NCI-H526 treated with DMSO at 0.1 percent for 48 hours (cell line): ENCODE measurements at regions not wholly inside any gene's neighbourhood (a gene's known extent, or its start where the extent isn't known, plus 50 kb on each side); places are given as distances from the start of the nearest gene placed in this dataset.
A peak's percentile ranks its signal among the peaks of the same experiment; 100 is the strongest.
"Not testable (repeated sequence)": the region's sequence is repeated elsewhere in the genome, so short reads cannot be mapped to it uniquely, and the experiment has no call there.

Experiments
- DNase-seq: peaks from one replicate; lab custom pipeline; 2025; lab: John Stamatoyannopoulos, UW

DNA sequence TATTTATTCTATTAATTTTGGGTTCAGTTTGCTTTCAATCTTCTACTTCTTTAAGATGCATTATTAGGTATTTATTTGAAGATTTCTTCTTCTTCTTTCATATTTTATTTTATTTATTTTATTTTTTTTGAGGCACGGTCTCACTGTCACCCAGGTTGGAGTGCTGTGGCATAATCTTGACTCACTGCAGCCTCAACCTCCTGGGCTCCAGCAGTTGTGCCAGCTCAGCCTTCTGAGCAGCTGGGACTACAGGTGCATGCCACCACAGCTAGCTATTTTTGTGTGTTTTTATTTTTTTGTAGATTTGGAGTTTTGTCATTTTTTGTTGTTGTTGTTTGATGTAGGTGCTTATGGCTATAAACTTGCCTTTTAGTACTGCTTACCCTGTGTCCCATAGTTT, 543.2 kb upstream of the SGO1 start:
- no peak for DNase-seq

DNA sequence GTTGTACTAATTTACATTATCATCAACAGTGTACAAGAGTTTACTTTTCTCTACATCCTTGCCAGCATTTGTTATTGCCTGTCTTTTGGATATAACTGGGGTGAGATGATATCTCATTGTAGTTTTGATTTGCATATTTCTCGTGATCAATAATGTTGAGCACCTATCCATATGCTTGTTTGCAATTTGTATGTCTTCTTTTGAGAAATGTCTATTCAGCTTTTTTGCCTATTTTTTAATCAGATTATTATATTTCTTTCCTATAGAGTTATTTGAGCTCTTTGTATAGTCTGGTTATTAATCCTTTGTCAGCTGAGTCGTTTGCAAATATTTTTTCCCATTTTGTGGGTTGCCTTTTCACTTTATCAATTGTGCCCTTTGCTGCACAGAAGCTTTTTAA, 540.8 kb upstream of the SGO1 start:
- DNase-seq, result no peak

DNA sequence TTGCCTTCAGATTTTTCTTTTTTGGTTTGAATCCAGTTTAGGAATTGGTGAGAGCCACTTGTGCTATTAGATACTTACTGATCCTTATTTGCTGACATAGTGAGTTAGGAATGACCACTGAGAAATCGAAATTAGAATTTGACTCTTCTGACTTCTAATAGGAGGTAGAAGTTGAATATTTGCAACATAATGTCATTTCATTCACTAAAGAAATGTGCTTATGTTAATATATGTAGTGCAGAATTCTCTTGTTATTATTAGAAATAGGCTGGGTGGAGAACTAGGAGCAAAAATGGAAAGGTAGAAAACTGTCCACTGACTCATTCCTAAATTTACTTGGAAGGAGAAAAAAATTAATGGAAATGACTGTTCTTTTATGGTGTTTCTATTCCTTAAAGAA, 538.2 kb upstream of the SGO1 start:
- no peak for DNase-seq

DNA sequence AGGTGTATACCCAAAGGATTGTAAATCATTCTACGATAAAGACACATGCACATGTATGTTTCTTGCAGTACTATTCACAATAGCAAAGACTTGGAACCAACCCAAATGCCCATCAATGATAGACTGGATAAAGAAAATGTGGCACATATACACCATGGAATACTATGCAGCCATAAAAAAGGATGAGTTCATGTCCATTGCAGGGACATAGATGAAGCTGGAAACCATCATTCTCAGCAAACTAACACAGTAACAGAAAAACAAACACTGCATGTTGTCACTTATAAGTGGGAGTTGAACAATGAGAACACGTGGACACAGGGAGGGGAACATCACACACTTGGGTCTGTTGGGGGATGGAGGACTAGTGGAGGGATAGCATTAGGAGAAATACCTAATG, 530.4 kb upstream of the SGO1 start:
- not testable (repeated sequence) for DNase-seq

DNA sequence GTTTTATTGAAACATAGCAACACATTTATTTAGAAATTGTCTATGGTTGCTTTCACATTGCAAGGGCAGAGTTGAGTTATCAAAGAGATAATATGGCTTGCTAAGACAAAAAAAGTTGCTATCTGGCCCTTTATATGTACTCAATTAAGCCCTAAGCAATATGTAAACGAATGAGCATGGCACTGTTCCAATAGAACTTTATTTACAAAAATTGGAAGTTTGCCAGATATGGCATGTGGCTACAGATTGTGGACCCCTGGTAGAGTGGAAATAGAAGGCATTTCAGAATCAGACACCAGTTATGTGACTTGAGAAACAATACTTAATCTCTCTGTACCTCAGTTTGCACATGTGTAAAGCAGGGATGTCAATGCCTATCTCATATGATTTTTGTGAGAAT, 515.6 kb upstream of the SGO1 start:
- no peak for DNase-seq

DNA sequence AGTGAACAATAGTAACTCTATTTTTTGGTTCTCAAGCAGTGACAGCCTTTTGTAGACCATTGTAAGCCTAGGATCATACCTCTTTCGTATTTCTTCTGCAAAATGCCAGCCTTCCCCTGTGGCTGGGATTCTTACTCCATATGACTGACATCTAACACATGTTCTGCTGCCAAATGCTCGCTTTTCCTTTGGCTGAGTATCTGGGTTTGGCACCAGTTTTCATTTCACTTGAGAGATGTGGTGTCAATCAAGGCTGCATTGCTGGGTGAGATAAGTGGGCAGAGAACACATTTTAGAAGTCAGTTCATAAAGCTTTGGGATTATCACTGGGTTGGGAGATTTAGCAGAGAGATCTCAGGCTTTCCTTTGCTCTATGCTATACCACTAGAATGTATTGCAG, 514.7 kb upstream of the SGO1 start:
- no peak for DNase-seq

DNA sequence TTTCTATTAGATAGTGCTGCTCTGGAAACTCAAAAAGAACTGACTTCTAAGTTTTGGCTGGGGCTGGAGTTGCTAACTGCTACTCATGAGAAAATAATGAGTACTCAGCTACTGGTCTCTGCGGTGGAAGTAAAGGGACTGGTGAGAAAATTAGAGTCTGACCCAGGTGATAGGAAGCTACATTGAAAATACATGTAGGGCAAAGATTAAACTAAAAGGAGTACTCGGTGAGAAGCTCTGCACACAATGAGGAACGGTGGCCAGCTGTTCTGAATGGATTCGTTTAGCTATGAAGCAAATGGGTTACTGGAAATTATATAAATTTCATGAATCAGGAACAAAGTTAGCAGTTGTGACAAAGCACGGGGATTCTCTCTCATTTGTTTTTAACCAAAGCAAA, 512.9 kb upstream of the SGO1 start:
- no peak for DNase-seq

DNA sequence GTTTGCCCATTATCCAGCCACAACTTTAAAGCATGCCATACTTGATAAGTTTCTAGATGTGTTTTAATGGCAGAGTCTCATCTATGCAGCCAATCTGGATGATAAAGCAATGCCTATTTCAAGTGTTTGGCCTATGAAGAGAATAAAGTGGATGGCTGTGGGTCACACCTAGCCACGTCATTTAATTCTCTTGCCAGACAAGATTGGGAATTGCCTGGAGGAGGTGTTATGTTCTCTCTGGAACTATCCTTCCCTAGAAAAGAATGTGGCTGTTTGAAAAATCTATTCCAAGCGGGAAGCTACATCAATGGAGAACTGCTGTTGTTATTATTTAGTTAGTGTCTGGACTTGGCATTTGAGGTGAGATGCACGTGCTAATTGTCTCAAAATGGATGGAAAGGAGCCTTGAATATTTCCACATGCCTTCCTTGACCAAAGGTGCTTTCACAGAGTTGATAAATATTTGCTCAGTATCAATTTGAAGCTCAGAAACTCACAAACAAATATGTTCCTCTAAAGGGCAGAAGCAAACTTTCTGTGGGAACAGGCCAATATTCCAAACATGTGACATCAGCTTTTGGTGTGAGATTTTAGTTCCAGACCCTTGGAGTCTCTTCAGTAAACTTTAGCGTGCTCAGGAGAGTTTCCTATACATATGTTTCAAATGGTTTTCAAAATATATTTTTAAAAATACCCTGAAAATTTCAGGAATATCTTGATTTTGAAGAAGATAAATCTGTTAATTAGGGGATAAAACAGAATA, 510.6 kb upstream of the SGO1 start:
- DNase-seq, result no peak

DNA sequence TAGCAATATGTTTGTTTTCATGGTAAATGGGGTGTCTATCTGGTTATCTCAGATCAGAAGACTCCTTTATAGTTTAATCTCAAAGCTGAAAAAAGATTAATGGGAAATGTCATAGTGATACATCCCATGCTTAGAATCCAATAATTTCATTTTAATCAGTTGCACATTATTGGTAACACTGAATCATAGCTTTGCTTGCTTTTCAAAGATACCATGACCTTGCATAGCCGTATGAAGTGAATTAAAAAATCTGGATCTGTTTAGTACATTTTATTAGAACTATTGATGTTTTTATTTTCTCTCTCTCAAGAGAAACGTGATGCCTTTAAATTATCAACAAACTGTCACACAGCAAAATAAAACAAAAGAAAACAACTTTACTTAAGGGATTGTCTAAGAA, 506.7 kb upstream of the SGO1 start:
- no peak for DNase-seq

DNA sequence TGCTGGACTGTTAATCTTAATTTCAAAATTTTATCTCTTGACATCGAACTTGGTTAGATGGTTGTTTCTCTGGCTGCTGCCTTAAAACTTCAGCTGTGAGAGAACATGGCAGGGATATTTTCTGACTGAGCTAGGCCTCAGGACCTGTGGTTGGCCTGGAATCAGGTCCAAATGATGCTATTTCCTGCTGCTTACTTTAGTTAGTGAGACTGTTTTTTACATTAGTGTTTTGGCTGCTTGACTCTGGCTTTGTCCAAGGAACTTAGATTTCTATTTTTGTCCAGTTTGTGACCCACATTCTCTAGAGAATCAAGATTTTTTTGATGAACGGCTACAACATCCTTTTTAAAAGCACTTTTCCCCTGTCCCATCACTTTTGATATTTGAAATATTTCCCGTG, 497.9 kb upstream of the SGO1 start:
- DNase-seq, result no peak

DNA sequence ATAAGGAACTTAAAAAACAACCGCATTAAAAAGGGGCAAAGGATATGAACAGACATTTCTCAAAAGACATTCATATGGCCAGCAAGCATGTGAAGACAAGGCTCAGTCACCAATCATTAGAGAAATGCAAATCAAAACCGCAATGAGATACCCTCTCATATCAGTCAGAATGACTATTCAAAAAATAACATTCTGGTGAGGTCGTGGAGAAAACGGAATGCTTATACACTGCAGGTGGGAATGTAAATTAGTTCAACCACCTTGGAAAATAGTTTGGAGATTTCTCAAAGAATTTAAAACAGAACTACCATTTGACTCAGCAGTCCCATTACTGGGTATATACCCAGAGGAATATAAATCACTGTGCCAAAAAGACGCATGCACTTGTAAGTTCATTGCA, 496.6 kb upstream of the SGO1 start:
- DNase-seq, result peak; percentile 38

DNA sequence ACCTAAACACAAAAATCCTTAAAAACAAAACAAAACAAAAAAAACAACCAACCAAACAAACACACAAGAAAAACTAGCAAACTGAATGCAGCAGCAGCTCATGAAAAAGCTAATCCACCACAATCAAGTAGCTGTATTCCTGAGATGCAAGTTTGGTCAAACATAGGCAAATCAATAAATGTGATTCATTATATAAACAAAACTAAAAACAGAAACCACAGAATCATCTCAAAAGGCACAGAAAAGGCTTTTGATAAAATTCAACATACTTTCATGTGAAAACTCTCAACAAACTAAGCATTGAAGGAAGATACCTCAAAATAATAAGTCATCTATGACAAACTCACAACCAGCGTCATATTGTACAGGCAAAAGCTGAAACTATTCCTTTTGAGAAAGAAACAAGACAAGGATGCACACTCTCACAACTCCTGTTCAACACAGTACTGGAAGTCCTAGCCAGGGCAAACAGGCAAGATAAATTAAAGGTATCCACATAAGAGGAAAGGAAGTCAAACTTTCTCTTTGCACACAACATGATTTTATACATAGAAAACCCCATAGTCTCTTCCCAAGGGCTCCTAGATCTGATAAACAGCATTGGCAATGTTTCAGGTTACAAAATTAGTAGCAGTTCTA, 495.1 kb upstream of the SGO1 start:
- DNase-seq, result no peak

DNA sequence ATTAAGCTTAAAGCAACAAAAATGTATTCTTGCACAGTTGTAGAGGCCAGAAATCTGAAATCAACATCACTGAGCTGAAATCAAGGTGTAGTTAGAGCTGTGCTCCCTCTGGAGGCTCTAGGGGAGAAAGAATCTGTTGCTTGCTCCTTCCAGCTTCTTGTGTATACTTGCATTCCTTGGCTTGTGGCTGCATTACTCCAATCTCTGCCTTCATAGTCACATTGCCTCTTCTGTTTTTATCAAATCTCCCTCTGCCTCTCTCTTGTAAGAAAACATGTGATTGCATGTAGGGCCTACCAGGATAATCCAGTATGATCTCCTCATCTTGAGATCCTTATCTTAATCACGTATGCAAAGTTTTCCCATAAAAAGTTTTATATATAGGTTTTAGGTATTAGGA, 487.9 kb upstream of the SGO1 start:
- no peak for DNase-seq

DNA sequence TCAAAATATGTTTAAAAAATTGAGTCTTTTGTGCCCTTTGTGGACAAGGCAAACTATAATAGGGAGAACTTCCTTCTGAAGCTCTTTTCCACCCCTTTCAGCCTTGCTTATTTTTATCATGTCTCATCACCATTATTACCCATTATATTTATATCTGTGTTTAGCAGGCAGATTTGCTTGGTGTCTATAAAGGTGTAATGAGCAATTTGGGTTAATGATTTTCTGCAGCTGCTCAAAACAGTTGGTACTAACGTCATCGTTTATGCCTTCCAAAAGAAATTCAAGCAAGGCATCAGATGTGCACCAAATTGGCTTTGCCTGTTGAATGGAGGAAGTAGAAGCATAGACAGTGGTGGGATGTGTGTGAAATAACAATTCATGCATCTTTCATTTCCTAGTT, 483.7 kb upstream of the SGO1 start:
- no peak for DNase-seq

DNA sequence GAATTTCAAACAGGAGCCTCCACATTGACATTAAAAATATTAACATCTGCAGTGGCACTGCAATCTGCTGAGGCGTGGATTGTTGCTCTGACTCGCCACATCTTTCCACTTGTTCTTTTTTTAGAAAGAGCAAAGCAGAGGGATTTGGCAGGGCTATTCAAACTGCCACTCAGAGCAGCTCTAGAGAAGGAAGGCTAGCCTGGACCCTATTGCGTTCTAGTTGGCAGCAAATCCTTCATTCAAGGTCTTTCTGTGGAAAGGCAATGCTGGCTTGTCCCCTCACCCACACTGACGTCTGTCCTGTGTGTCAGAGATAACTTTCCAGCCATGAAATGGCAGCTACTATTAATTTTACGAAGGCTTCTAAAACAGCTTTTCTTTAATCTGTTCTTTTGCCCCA, 483.2 kb upstream of the SGO1 start:
- no peak for DNase-seq

DNA sequence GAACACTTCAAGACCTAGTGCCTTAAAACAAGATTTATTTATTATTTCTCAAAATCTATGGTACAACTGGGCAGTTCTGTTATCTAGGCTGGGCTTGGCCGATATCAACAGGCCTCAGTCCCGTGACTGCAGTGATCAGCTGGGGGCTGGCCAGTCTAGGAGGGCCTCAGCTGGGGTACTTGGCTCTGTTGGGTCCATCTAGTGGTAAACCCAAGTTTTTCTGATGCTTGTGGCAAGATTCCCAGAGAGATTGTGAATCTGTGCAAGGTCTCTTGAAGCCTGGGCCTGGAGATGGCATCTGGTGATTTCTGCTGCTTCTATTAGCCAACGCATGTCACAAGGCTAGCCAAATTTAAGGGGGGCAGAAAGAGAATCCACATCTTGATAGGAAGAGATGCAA, 482.4 kb upstream of the SGO1 start:
- DNase-seq, result no peak

DNA sequence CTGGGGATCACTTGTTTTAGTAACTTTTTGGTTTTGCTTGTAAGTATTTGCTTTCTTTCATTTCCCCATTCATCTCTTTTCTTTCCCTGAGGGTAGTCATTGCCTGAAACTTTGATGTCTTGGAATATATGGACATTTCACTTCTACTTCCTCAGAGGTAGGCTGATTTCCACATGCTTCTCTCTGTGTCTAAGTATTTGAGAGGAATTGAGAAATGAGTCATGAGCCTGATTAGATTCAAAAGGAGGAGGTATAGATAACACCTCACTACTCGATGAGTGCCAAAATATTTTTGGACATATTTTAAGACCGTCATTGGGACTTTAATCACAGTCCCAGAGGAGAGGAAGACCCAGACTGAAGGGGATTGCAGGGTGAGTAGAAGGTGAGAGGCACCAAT, 480.1 kb upstream of the SGO1 start:
- DNase-seq, result no peak

DNA sequence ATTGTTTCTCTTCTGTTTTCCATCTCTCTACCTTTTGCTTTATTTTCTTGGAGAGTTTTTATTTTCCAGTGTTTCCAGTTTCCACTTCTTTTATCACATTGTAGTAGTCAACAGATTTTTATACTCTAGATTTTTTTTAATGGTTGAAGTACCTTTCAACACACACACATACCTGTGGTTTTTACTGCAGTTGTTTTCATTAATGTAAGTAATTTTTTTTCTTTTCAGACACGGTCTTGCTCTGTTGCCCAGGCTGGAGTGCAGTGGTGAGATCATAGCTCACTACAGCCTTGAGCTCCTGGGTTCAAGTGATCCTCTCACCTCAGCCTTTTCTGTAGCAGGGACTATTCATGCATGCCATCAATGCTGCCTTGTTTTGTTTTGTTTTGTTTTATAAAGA, 472.5 kb upstream of the SGO1 start:
- DNase-seq, result no peak

DNA sequence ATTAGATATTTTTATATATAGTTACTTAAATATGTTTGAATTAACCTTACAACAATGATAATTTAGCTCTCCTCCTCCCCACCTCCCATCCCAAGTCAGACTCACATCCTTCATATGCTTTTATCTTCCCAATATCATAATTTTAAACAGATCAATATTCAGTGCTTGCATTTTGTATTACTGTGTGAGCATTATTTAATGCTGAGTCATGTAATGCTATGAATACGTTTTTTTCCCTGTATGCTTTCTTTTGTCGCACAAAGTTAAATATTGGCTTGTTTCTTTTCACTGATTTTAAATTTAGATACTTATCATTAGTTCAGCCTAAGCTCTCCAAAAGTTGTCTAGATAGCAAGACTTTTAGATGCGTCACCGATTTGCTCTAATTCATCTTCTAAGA, 471.6 kb upstream of the SGO1 start:
- DNase-seq, result no peak

DNA sequence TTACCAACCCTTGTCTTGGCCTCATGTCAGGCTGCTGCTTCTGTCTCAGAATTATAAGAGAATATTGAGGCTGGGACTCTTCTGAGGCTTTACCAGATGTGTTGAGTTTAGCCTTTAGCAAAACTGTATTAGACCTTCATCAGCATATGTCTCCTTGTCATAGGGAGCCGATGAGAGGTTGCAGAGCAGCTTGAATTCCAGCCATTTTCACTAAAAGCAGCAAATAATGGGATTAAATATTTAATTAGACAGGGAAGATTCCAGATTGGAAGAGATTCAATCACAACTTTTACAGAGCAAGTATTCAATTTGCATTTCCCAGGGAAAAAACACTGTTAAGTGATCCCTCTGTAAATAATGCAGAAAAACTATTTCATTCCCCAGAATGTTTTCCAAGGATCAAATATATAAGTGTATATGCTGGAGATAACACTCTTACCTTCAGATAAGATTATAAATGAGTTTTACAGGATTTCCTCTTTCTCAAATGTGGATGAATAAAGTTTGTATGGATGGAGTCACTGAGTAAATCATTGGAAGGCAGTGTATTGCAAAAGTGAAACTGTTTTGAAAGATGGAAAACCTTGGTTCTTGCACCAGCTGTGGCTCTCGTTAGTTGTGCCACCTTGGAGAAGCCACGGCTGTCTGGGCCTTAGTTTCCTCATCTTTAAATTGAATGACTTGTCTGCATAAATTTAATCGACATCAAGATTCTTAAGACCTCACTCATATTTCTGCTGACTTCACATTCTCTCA, 466.4 kb upstream of the SGO1 start:
- DNase-seq, result no peak

DNA sequence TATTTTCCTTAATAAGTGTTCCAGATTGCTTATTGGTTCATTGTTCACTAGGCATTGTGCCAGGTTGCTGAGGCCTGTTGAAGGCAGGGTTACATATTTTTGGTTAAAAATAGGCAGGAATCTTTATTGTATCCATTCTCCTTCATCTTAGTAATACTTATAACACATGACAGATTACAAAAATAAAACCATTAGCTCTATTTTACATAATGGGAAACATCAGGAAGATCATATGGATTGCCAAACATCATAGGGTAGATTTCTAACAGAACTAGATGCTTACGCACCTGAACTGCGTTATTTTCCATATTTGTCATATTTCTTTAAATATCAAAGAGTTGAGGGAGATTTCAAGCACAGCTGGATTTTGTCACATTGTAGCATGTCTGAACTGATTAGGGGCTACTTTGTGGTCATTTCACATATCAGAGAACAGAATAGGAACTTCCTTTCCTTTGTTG, 462.9 kb upstream of the SGO1 start:
- DNase-seq, result no peak

DNA sequence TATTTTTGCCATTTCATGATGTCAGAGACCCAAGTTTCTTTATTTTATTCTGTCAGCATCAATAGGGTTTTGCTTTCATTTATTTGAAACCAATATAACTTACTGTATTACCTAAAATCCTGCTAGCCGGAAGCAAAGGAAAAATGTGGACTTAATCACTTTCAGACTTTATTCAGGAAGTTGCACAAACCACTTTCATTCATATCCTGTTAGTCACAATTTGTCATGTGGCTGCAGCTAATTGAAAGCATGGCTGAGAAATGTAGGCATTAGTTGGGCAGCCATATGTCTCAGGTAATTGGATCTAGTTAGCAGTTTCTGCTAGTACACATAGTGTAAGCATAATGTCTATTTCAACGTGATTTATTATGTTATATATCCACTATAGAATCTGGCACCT, 462.3 kb upstream of the SGO1 start:
- no peak for DNase-seq

DNA sequence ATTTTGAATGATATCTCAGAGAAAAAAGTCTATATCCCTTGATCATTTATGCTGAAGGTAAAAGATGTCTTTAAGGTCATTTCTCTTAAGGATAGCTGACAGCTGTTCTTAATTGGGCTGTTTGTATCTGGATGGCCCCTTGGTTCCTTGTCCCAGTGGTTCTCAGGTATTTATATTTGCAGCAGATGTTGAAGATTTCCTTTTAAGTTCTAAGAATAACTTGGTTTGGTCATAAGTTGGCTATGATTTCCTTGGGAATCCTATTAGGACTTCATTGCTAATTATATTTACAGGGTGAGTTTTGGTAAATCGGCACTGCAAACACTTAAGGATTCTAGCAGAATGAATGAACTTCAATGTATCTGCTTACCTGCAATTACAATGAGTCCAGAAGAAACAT, 460.4 kb upstream of the SGO1 start:
- DNase-seq, result no peak
